Inflammatory macrophage (primary cell): ENCODE measurements at regions not wholly inside any gene's neighbourhood (a gene's known extent, or its start where the extent isn't known, plus 50 kb on each side); places are given as distances from the start of the nearest gene placed in this dataset.
A peak's percentile ranks its signal among the peaks of the same experiment; 100 is the strongest.
"Not testable (repeated sequence)": the region's sequence is repeated elsewhere in the genome, so short reads cannot be mapped to it uniquely, and the experiment has no call there.

ENCODE experiments used
- DNase-seq, 2 donors: peaks; one replicate each; pipeline ENCODE4 v3.0.0-alpha.2; 2020 to 2022

DNA sequence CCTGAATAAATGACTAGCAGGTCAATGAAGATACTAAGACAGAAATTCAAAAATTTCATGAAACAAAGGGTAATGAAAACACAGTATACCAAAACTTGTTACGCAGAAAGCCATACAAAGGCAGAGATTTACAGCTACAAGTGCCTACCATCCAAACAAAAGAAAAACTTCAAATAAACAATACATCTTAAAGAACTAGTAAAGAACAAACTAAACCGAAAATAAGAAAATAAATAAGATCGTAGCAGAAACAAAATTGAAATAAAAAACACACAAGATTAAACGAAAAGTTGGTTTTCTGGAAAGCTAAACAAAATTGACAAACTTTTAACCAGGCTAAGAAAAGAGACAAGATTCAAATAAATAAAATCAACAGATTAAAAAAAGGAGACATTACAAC is 51.5 kb downstream of the VPREB1 start:
- not testable (repeated sequence) for DNase-seq

DNA sequence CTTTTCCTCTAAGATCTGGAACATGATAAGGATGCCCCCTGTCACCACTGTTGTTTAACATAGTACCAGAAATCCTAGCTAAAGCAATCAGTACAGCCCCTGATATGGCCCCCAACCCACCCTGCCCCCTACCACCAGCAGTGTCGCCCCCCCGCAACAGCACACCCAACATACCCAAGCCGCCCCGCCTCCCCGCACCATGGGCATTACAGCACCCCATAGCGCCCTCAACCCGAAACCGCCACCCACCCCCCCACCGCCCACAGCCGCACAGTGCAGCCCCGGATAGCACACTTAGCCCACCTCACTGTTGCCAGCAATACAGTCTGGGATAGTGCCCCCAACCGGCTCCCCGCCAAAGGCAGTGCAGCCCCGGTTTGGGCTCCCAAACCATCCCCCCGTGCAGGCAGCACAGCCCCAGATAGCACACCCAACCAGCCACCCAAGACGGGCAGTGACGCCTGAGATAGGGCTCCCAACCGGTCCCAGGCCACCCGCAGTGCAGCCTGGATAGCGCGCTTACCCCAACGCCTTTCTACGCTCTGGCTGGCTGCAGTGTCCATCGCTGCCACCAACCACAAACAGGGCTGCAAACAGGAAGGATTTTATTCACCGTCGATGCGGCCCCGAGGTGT is 52.7 kb downstream of the VPREB1 start:
- peak in 1 of 2 donors; percentile 29 for DNase-seq

DNA sequence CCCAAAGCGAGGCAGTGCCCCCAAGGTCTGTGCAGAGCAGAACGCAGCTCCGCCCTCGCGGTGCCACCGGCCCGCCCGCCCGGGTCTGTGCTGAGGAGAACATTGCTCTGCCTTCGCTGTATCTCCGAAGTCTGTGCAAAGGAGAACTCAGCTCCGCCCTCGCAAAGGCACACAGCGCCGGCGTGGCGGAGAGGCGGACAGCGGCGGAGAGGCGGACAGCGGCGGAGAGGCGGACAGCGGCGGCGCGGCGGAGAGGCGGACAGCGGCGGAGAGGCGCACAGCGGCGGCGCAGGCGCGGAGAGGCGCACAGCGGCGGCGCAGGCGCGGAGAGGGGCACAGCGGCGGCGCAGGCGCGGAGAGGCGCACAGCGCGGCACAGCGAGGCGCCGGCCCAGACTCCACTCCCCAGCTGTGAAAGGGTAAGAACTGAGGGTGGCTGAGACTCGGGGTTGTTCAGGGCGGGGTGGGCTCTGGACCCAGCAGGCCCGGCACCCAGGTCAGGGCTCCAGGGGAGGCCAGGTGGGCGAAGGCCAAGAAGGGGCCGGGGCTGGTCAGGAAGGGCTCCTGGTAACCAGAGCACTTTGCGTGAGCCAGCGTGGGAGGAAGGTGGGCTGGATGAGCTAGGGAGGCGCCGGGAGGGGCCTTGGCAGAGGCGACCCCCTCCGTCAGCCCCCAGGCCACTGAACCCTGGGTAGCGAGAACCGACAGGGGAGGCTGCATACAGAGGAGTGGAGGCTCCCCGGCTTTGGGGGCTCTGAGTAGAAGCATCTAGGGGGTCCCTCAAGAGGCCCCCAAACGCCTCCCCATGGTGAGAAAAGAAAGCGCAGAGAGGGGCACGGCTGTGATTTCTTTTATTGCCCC is 53.4 kb downstream of the VPREB1 start:
- DNase-seq: peak; percentile 72 to 86

DNA sequence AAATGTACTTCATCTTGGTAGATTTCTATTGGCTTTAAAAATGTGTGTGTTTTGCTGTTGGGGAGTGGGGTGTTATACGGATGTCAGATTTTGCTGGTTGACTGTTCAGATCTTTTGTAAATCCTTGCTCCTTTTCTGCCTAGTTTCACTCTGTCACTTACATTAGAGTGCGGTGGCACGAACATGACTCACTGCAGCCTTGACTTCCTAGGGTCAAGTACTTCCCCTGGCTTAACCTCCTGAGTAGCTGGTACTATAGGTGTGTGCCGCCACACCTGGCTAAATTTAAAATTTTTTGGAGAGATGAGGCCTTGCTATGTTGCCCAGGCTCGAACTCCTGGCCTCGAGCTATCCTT is 54.0 kb downstream of the VPREB1 start:
- not testable (repeated sequence) for DNase-seq

DNA sequence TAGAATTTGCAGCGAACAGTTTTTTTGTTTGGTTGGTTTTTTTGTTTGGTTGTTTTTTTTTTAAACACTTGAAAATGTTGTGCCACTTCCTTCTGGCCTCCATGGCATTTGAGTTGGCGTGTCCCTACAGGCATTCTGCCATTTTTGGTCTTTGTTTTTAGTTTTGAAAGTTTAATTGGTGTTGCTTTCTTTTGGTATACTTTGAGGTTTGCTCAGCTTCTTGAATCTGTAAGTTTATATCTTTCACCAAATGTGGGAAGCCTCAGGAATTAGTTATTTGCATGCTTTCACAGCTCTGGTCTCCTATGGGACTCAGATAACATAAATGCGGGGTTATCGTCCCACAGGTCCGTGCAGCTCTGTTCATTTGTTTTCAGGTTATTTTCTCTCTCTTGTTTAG is 55.9 kb downstream of the VPREB1 start:
- not testable (repeated sequence) for DNase-seq

DNA sequence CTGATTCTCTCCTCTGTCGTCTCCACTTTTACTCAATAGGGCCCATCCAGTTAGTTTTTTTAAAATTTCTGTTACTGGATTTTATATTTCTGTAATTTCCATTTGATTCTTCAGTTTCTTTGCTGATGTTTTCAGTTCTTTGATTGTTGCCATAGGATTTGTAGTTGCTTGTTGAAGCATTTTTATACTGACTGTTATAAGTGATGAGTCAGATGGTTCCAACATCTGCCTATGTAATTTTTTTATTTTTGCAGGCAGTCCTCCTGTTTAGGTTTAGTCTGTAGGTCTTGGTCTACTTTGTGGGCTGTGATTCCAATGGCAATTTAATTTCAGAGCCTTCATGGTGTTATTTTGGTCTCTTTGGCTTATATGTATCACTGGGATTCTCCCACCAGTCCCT is 56.4 kb downstream of the VPREB1 start:
- DNase-seq: not testable (repeated sequence)

DNA sequence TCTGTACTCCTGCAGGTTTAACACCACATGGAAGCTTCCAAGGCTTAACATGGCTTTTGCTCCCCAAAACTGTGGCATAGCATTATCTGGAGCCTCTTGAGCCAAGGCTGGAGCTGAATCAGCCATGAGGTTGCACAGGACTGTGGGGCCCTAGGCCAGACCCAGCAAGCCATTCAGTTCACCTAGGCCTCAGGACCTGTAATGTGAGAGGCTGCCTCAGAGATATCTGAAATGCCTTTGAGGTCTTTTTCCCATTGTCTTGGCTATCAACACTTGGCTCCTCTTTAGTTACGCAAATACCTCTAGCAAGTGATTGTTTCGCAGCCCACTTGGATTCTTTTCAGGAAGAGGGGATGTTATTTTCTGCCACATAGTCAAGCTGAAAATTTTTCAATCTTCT is 72.0 kb downstream of the VPREB1 start:
- no peak for DNase-seq

DNA sequence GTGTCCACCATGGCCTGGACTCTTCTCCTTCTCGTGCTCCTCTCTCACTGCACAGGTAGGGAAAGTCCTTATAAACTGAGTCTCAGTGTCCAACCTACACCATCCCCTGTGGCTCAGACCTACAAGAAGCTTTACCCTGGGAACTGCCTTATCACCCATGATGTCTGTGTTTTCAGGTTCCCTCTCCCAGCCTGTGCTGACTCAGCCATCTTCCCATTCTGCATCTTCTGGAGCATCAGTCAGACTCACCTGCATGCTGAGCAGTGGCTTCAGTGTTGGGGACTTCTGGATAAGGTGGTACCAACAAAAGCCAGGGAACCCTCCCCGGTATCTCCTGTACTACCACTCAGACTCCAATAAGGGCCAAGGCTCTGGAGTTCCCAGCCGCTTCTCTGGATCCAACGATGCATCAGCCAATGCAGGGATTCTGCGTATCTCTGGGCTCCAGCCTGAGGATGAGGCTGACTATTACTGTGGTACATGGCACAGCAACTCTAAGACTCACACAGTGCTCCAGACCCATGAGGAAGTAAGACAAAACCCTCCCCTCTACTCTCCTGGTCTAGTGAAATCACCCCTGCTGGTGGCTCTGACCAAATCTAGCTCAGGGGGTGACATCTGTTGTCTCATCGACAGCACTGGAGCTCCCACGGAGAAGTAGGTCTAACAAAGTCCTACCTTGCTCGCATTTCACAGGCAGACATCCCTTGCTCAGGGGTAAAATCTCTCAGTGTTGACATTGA is 74.3 kb downstream of the VPREB1 start:
- DNase-seq: no peak

DNA sequence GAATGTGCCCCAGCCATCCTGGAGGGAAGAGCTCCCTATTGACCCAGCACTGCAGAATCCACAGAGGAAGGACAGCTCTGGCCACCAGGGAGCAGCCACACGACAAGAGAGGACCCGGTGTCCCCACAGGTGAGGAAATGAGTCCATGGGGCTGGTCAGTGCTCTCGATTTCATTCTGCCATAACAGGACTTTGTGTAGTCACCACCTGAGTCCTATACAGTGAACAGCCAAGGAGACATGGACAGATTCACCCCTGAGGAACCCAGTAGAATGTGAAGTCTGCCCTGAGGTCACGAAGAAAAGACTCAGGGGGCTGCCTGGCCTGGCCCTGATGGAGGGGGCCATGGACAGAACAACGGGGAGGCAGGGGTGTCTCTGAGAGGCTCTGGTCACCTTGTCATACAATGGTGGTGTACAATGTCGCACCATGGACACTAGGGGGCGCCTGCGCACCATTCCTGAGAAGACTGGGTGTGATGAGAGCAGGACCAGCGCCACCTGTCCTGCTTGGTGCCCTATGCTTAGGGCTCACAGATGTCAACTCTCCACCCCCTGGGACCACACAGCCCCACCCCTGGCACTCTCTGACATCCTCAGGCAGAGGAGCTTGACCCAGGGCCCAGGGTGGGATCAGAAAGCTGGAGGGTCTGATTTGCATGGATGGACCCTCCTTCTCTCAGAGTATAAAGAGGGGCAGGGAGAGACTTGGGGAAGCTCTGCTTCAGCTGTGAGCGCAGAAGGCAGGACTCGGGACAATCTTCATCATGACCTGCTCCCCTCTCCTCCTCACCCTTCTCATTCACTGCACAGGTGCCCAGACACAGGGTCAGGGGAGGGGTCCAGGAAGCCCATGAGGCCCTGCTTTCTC is 77.4 kb downstream of the VPREB1 start:
- DNase-seq: peak; percentile 65 to 83

DNA sequence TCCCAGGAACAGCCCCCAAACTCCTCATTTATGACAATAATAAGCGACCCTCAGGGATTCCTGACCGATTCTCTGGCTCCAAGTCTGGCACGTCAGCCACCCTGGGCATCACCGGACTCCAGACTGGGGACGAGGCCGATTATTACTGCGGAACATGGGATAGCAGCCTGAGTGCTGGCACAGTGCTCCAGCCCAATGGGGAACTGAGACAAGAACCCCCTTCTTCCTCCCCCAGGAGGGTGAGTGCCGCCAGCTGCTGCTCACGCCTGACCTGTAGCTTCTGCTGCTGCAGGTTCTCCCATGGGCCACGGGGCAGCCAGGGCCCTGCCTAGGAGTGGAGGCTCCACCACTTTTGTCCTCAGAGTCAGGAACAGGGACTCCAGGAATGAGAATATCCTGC is 78.2 kb downstream of the VPREB1 start:
- DNase-seq: no peak

DNA sequence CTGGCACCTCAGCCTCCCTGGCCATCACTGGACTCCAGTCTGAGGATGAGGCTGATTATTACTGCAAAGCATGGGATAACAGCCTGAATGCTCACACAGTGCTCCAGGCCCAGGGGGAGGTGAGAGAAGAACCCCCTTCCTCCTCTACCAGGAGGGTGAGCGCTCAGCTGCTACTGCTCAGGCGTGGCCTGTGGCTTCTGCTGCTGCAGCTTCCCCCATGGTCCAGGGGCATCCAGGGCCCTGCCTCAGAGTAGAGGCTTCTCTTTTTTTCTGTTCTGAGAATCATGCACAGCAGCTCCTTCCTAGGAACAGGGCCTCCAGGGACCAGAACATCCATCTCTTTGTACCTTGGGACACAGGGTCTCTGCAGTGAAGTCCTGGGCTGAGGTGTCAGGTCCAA is 83.1 kb downstream of the VPREB1 start:
- DNase-seq: no peak

DNA sequence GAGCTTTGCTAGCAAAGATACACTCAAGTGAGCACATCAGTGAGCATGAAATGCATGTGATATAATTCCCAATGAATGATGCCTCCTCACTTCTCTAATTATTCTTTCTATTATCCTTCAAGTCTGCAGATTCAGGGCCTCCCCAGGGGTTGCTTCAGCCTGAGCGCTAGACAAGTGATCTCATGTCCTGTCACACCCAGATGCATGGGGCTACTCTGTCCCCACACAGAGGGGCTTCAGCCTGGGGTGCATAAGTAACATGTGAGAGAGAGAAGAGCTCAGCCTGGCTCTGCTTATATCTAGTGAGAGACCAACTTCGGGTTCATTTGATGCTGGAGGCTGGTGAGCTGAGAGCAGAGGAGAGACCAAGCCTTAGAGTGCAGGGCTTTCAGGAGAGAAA is 85.2 kb downstream of the VPREB1 start:
- no peak for DNase-seq

DNA sequence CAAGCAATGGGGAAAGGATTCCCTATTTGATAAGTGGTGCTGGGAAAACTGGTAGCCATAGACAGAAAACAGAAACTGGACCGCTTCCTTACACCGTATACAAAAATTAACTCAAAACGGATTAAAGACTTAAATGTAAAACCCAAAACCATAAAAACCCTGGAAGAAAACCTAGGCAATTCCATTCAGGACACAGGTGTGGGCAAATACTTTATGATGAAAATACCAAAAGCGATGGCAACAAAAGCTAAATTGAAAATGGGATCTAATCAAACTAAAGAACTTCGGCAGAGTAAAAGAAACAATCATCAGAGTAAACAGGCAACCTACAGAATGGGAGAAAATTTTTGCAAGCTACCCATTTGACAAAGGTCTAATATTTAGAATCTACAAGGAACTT is 91.1 kb downstream of the VPREB1 start:
- not testable (repeated sequence) for DNase-seq

DNA sequence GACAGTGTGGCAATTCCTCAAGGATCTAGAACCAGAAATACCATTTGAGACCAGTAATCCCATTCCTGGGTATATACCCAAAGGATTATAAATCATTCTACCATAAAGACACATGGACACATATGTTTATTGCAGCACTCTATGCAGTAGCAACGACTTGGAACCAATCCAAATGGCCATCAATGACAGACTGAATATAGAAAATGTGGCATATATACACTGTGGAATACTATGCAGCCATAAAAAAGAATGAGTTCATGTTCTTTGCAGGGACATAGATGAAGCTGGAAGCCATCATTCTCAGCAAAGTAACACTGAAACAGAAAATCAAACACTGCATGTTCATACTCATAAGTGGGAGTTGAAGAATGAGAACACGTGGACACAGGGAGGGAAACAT is 91.7 kb downstream of the VPREB1 start:
- not testable (repeated sequence) for DNase-seq

DNA sequence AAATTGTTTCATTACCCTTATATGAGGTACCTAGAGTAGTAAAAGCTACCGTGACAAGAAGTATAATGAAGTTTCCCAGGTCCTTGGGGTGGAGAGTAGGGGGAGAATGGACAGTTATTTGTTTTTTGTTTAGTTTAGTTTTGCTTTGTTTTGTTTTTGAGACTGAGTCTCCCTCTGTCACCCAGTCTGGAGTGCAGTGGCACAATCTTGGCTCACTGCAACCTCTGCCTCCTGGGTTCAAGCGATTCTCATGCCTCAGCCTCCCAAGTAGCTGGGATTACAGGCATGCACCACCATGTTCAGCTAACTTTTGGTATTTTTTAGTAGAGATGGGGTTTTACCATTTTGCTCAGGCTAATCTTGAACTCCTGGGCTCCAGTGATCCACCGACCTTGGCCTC is 94.2 kb downstream of the VPREB1 start:
- DNase-seq: not testable (repeated sequence)

DNA sequence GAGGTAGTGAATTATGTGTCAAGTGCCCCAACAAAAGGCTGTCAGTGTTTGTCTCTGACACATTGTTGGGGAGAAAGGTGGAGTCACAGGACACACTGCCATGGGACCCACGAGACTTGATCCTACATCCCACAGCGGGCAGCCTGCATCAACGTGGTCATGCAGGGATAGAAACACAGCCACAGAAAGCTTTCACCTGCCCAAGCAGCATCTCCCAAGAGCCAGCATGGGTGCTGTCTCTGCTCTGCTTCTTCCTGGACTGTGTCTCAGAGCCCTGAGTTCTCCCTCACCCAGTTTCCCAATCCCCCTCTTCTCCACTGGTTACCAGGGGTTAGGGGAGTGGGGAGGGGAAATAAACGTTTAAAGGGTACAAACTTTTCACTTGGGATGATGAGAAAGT is 97.2 kb downstream of the VPREB1 start:
- DNase-seq: no peak

DNA sequence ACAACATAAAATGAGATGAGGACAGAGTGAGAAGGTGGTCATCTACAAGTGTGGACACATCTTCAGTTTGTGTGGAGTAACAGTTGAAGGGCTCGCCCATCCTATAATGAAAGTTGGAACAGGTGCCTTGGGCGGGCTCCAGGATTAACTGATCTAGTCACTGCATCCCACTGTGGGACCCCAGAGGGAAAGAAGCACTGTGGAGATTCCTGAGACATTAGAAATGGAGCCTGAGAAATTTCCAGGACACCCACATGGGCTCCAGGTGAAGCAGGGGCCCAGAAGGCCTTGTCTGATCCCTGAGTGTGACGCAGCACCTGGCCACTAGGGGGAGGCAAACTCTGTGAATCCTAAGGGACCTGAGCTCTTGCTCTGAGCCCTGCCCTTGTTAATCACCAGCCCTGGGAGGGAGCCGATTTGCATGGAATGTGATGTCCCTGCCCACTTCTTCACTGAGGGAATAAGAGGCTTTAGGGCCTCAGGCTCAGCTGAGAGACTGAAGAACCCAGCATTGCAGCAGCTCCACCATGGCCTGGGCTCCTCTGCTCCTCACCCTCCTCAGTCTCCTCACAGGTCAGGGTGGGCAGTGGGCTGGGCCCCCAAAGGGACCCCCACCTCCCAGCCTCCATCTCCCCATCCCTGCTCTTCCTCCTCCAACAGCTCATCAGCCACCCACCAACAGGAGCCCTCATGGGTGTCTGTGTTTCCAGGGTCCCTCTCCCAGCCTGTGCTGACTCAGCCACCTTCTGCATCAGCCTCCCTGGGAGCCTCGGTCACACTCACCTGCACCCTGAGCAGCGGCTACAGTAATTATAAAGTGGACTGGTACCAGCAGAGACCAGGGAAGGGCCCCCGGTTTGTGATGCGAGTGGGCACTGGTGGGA is 98.4 kb downstream of the VPREB1 start:
- no peak for DNase-seq

DNA sequence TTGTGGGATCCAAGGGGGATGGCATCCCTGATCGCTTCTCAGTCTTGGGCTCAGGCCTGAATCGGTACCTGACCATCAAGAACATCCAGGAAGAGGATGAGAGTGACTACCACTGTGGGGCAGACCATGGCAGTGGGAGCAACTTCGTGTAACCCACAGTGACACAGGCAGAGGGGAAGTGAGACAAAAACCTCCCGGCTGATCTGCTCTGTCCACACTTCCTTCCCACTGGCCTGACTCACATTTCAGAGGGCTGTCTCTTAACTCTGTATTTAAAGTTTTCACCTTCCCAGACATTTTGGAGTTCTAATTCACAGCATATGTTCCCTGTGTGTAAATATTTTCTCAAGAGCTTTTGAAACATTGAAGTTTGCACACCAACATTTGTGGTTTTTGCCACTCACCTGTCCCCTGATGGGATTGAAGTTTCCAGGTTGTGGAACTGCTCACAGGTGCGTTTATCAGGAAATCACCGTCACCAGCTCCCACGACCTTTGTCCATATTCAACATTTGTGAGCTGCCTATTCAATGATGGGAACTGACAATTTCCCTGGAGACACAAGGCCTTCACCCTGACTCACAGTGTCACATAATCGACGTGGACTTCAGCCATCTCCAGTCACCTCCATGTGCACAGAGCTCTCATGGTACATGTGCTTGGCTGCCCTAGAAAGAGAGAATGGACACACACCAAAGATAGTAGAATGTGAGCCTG is 99.2 kb downstream of the VPREB1 start:
- peak; percentile 79 to 84 for DNase-seq

DNA sequence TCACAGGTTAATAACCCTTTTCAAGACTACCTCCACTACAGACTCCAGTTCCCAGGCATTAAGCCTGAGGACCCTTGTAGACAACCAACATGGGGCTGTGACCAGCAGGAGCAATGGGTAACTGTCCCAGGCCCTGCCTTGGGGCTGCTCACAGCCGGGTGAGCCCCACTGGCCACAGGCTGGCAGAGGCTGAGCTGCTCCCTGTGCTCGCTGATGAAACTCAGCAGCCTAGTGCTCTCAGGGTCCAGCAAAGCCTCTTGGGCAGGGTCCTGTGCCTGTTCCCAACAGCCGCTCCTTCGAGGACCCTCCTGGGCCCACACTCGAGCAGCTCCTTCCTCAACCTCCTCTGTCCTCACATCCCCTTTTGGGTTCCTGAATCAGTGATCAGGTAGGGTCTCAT is 99.8 kb downstream of the VPREB1 start:
- DNase-seq: no peak

DNA sequence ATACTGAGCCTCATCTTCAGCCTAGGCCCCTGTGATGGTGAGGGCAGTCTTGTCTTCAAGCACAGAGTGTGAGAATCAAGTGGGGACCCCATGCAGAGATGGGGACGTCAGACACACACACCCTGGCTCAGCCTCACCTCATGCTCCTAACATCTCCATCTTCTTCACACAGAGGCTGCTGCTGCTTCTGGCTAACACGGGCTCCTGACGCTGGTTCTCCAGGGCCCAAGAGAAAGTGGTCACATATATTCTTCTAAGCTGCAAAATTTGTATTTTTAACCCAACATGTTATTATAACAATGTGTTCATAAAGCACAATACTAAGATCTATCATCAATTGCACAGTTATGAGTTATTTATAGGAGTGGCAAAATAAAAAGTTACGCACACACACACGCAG is 101.2 kb downstream of the VPREB1 start:
- DNase-seq: no peak
